PC-3 (cell line): ENCODE measurements at regions not wholly inside any gene's neighbourhood (a gene's known extent, or its start where the extent isn't known, plus 50 kb on each side); places are given as distances from the start of the nearest gene placed in this dataset.

Experiments
- ATAC-seq: fragments of 200-7000 bp; cut with Tn5 transposase; 2 replicates; pipeline ENCODE4 v1.9.1; 2020; ENCODE audit warnings: mild to moderate bottlenecking, moderate library complexity
- BruUV-seq: library from RNA; stranded (reverse); fragments of 400-500 nt; replicated peaks from 2 replicates; lab custom pipeline; 2021; lab: Mats Ljungman, UMichigan
- CTCF ChIA-PET: fragments of 300-600 bp; sonication (Branson Sonifier 250); formaldehyde crosslinking; loops from one replicate; lab custom pipeline; 2022; ENCODE audit warnings: antibody characterized with exemption; lab: Charles Lee
- POLR2A ChIA-PET: fragments of 300-600 bp; sonication (Branson Sonifier 250); formaldehyde crosslinking; loops from one replicate; lab custom pipeline; 2022; ENCODE audit warnings: antibody characterized with exemption; ENCODE audit not compliant: unreplicated experiment; lab: Charles Lee
- DNase-seq: peaks from one replicate; pipeline ENCODE4 v3.0.0-alpha.2; 2015
- H2AFZ ChIP-seq: fragments of 300-600 bp; sonication (generic); 2 replicates; pipeline ENCODE4 v1.6.0; 2016; ENCODE audit warnings: antibody characterized with exemption, low read length
- H3F3A ChIP-seq: fragments of 300-600 bp; sonication (generic); one replicate; pipeline ENCODE4 v1.6.0; 2017; ENCODE audit warnings: antibody characterized with exemption, low read length, control low read depth, mild to moderate bottlenecking; ENCODE audit not compliant: unreplicated experiment
- H3K27ac ChIP-seq: fragments of 300-600 bp; sonication (generic); 2 replicates; pipeline ENCODE4 v1.5.1; 2016; ENCODE audit warnings: mild to moderate bottlenecking, low read length
- H3K27me3 ChIP-seq: fragments of 300-600 bp; sonication (generic); 2 replicates; pipeline ENCODE4 v1.6.1; 2016; ENCODE audit warnings: low read length, mixed read lengths
- H3K36me3 ChIP-seq: fragments of 300-600 bp; sonication (generic); 2 replicates; pipeline ENCODE4 v1.6.1; 2016; ENCODE audit warnings: low read depth, mixed run types, low read length, mixed read lengths
- H3K4me1 ChIP-seq: fragments of 300-600 bp; sonication (generic); 2 replicates; pipeline ENCODE4 v1.5.1; 2016; ENCODE audit warnings: low read length; ENCODE audit not compliant: insufficient read depth
- H3K4me2 ChIP-seq: fragments of 300-600 bp; sonication (generic); 2 replicates; pipeline ENCODE4 v1.6.0; 2016; ENCODE audit warnings: low read length
- H3K4me3 ChIP-seq: fragments of 300-600 bp; sonication (generic); 2 replicates; pipeline ENCODE4 v1.5.1; 2016; ENCODE audit warnings: mild to moderate bottlenecking, low read length, mixed read lengths
- H3K79me2 ChIP-seq: fragments of 300-600 bp; sonication (generic); 2 replicates; pipeline ENCODE4 v1.6.1; 2017; ENCODE audit warnings: low read length, mixed read lengths
- H3K9ac ChIP-seq: fragments of 300-600 bp; sonication (generic); 2 replicates; pipeline ENCODE4 v1.6.0; 2016; ENCODE audit warnings: mild to moderate bottlenecking, low read length
- H3K9me2 ChIP-seq: fragments of 300-600 bp; sonication (generic); replicated peaks from 2 replicates; pipeline ENCODE4 v1.6.1; 2016; ENCODE audit warnings: mixed run types, low read length, mixed read lengths
- H3K9me3 ChIP-seq: fragments of 300-600 bp; sonication (generic); 2 replicates; pipeline ENCODE4 v1.6.1; 2016; ENCODE audit warnings: low read length, mixed read lengths
- H4K20me1 ChIP-seq: fragments of 300-600 bp; sonication (generic); 2 replicates; pipeline ENCODE4 v1.6.1; 2016; ENCODE audit warnings: low read length, mixed read lengths
- EZH2 ChIP-seq: fragments of 300-600 bp; sonication (generic); IDR thresholded peaks from one replicate; pipeline ENCODE4 v1.6.1; 2017; ENCODE audit warnings: antibody characterized with exemption, mild to moderate bottlenecking, low read length; ENCODE audit not compliant: unreplicated experiment
- EZH2phosphoT487 ChIP-seq: fragments of 300-600 bp; sonication (generic); IDR thresholded peaks from 2 replicates; pipeline ENCODE4 v1.6.1; 2018; ENCODE audit warnings: mild to moderate bottlenecking, antibody characterized with exemption, low read length, borderline replicate concordance
- intact Hi-C: fragments of 100-400 bp; cut with micrococcal nuclease; formaldehyde crosslinking; loops from 2 replicates; pipeline ENCODE4 v1.9.0; 2023
- TF ChIP-seq, protein P1 (sequence below): fragments of 300-600 bp; sonication (generic); conservative IDR thresholded peaks from 2 replicates; pipeline ENCODE4 v1.5.1; 2017; ENCODE audit warnings: antibody characterized with exemption, low read depth, mild to moderate bottlenecking, low read length

DNA sequence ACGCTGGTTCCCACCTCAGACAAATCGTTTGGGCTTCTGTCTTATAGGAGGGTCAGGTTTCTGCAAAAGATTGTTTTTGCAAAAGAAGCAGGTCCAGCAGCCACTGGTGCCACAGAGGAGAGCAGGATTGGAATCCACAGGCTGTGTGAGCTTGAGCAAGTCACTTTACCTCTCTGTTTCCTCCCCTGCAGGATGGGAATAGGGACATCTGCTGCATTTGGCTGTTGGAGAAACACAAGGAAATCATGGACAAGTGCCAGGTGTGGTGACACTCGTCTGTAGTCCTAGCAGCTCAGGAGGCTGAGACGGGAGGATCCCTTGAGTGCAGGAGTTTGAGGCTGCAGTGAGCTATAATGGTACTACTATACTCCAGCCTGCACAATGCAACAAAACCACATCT lies 422.6 kb downstream of the MN1 start:
- no peak overlapping the region for H3K4me3 ChIP-seq
- H4K20me1 ChIP-seq, result no peaks in the 10 kb centered on the region
- no peaks in the 10 kb centered on the region for H3K79me2 ChIP-seq
- ATAC-seq (no peak), DNase-seq (no peak)
- BruUV-seq, result no TSS peak
- no peaks in the 10 kb centered on the region for H3K9me3 ChIP-seq
- intact Hi-C loops, result no loop called here
- no peaks in the 10 kb centered on the region for H3K9me2 ChIP-seq
- no peak for TF ChIP-seq EZH2
- POLR2A ChIA-PET, result no interaction called here
- no peak overlapping the region for H3K9ac ChIP-seq
- H3K27ac ChIP-seq, result no peak overlapping the region
- no peak overlapping the region for H3K4me2 ChIP-seq
- no peak overlapping the region for H2AFZ ChIP-seq
- H3K4me1 ChIP-seq, result no peaks in the 10 kb centered on the region
- H3K36me3 ChIP-seq, result no peaks in the 10 kb centered on the region
- H3K27me3 ChIP-seq, result no peaks in the 10 kb centered on the region
- H3F3A ChIP-seq, result no peaks in the 10 kb centered on the region
- CTCF ChIA-PET, result no interaction called here

DNA sequence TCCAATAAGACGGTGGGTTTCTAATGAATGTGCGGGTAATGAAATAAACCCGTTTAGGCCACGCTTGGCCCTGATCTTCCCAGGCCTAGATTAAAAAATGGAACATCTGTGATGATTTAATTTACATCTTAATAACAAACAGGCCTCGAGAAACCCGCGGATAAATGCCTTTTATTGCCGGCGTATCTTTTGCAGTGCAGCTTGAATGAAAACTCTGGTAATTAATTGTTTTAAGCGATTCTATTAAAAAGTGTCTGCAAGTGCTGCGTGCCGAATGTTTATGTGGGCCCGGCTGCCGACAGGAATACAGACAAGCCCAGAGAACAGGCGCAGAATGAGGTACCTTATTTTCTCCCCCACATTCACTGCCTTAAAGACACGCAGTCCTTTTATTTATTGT lies 420.7 kb downstream of the MN1 start:
- no peaks in the 10 kb centered on the region for H3K9me3 ChIP-seq
- POLR2A ChIA-PET, result no interaction called here
- no peaks in the 10 kb centered on the region for H3K79me2 ChIP-seq
- no peak overlapping the region for H3K4me2 ChIP-seq
- intact Hi-C loops, result no loop called here
- H3K27ac ChIP-seq, result no peak overlapping the region
- H2AFZ ChIP-seq, result no peak overlapping the region
- no peaks in the 10 kb centered on the region for H3K36me3 ChIP-seq
- H3K4me3 ChIP-seq, result no peak overlapping the region
- no TSS peak for BruUV-seq
- CTCF ChIA-PET, result no interaction called here
- H3K4me1 ChIP-seq, result no peaks in the 10 kb centered on the region
- no peaks in the 10 kb centered on the region for H4K20me1 ChIP-seq
- TF ChIP-seq EZH2phosphoT487 (no peak), EZH2 (no peak)
- TF ChIP-seq, protein P1, sequence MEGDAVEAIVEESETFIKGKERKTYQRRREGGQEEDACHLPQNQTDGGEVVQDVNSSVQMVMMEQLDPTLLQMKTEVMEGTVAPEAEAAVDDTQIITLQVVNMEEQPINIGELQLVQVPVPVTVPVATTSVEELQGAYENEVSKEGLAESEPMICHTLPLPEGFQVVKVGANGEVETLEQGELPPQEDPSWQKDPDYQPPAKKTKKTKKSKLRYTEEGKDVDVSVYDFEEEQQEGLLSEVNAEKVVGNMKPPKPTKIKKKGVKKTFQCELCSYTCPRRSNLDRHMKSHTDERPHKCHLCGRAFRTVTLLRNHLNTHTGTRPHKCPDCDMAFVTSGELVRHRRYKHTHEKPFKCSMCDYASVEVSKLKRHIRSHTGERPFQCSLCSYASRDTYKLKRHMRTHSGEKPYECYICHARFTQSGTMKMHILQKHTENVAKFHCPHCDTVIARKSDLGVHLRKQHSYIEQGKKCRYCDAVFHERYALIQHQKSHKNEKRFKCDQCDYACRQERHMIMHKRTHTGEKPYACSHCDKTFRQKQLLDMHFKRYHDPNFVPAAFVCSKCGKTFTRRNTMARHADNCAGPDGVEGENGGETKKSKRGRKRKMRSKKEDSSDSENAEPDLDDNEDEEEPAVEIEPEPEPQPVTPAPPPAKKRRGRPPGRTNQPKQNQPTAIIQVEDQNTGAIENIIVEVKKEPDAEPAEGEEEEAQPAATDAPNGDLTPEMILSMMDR, result no peak
- H3K27me3 ChIP-seq, result peaks cover 3% of the 10 kb centered on the region; the same call in 1 of the 2 replicates
- ATAC-seq, result no peak
- no peaks in the 10 kb centered on the region for H3F3A ChIP-seq
- H3K9me2 ChIP-seq, result no peaks in the 10 kb centered on the region
- DNase-seq, result no peak
- H3K9ac ChIP-seq, result no peak overlapping the region

- Histone ChIP-seq H3K4me3 (no peak overlapping the region), H2AFZ (no peak overlapping the region), H3K79me2 (no peaks in the 10 kb centered on the region), H3K27ac (no peak overlapping the region), H4K20me1 (no peaks in the 10 kb centered on the region), H3K4me1 (no peaks in the 10 kb centered on the region), H3K4me2 (no peak overlapping the region), H3F3A (no peaks in the 10 kb centered on the region), H3K9me3 (no peaks in the 10 kb centered on the region), H3K27me3 (peaks cover 10% of the 10 kb centered on the region), H3K36me3 (no peaks in the 10 kb centered on the region), H3K9me2 (no peaks in the 10 kb centered on the region), H3K9ac (no peak overlapping the region)
- no peak for DNase-seq
- no TSS peak for BruUV-seq
- ChIA-PET CTCF (no interaction called here), POLR2A (no interaction called here)
- intact Hi-C loops, result no loop called here
- ATAC-seq, result no peak
- TF ChIP-seq EZH2phosphoT487 (no peak), EZH2 (no peak)
- TF ChIP-seq, protein P1, result no peak
Measured at GRCh38 chr22:27381552-27381951, 420.0 kb downstream of the MN1 start.
